GM20000 (cell line): ENCODE measurements at regions not wholly inside any gene's neighbourhood (a gene's known extent, or its start where the extent isn't known, plus 50 kb on each side); places are given as distances from the start of the nearest gene placed in this dataset.

Experiments used
- DNase-seq: peaks from one replicate; pipeline ENCODE4 v3.0.0; 2012; ENCODE audit warnings: low spot score
- CTCF ChIP-seq: IDR thresholded peaks from 2 replicates; pipeline ENCODE4 v1.5.1; 2012; ENCODE audit warnings: mild to moderate bottlenecking, control low read depth; ENCODE audit errors: extremely low read depth, missing control alignments

GRCh38 chr17:63178530-63178929 lies 212.5 kb downstream of the TANC2 start:
- DNase-seq = no peak
- TF ChIP-seq CTCF = no peak

- no peak for DNase-seq
- TF ChIP-seq CTCF = no peak
These were observed 215.8 kb downstream of the TANC2 start for GRCh38 chr17:63181856-63182255.

GRCh38 chr17:63185420-63185819 lies 219.4 kb downstream of the TANC2 start:
- no peak for TF ChIP-seq CTCF
- no peak for DNase-seq

GRCh38 chr17:63189082-63189481 lies 223.0 kb downstream of the TANC2 start:
- no peak for TF ChIP-seq CTCF
- DNase-seq = no peak

GRCh38 chr17:63189930-63190329 lies 223.9 kb downstream of the TANC2 start:
- TF ChIP-seq CTCF = no peak
- DNase-seq = no peak

- no peak for DNase-seq
- TF ChIP-seq CTCF = no peak
These were observed 224.9 kb downstream of the TANC2 start for GRCh38 chr17:63190821-63191370.

GRCh38 chr17:63191610-63192009 lies 225.6 kb downstream of the TANC2 start:
- no peak for TF ChIP-seq CTCF
- no peak for DNase-seq
